CD4-positive, alpha-beta T cell treated with Interleukin-4 for 4 hours (primary cell): ENCODE measurements at regions not wholly inside any gene's neighbourhood (a gene's known extent, or its start where the extent isn't known, plus 50 kb on each side); places are given as distances from the start of the nearest gene placed in this dataset.
"Not testable (repeated sequence)": the region's sequence is repeated elsewhere in the genome, so short reads cannot be mapped to it uniquely, and the experiment has no call there.

ENCODE experiments used
- DNase-seq: peaks from one replicate; pipeline ENCODE4 v3.0.0-alpha.2; 2020

DNA sequence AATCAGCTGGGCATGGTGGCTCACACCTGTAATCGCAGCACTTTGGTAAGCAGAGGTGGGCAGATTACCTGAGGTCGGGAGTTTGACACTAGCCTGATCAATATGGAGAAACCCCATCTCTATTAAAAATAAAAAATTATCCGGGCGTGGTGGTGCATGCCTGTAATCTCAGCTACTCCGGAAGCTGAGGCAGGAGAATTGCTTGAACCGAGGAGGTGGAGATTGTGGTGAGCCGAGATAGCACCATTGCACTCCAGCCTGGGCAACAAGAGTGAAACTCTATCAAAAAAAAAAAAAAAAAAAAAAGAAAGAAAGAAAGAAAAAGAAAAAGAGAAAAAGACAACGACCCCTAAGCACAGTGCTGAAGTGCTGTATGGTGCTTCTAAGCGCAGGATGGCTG, 280.6 kb upstream of the MAF start:
- DNase-seq, result not testable (repeated sequence)

DNA sequence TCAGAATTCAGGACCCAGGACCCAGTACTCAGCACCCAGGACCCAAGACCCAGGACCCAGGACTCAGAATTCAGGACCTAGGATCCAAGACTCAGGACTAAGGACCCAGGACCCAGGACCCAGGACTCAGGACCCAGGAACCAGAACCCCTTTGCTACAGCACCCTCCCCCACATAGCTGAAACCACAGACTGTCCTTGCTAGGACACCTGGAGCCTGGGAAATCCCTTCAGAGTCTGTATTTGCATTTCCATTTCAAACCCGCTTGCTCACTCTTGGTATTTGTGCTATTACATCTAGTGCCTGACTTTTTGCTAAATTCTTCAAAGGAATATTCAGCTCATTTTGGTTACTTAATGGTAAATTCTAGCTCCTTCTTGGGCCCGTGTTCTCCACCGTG, 275.8 kb upstream of the MAF start:
- DNase-seq, result no peak

DNA sequence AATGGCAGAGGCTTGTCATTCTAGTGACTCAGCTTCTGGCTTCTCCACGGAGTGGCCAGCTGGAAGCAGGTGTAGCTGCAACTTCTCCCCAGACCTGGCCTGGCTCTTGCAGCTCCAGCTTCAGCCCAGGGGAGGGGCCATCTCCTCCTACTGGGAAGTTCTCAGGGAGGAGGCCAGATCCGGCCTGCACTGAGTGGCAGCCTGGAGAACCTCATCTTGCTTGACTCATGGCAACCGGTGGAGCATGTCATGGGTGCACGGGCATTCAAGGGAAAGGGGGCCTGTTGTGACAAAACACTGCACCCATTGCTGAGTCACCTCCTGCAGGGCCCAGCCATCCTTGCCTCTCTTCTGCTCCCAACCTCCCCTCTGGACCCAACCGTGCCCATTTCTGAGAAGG, 273.9 kb upstream of the MAF start:
- DNase-seq, result no peak

DNA sequence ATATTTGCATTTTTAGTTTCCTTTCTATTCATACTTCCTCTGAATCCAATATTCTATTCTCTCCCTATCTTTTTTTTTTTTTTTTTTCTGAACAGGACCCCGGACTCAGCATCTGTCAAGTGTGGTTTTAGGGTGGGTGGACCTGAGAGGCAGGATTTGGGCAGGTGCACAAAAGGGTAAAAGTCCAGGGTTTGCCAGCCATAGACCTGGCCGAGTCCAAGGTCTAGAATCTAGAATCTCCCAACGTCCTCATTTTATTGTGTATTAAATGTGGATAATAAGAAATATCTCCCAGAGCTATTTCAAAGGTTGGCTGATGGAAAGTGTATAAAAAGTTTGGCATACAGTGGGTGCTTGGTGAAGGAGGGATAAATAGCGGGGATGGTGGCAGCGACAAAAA, 273.3 kb upstream of the MAF start:
- no peak for DNase-seq

DNA sequence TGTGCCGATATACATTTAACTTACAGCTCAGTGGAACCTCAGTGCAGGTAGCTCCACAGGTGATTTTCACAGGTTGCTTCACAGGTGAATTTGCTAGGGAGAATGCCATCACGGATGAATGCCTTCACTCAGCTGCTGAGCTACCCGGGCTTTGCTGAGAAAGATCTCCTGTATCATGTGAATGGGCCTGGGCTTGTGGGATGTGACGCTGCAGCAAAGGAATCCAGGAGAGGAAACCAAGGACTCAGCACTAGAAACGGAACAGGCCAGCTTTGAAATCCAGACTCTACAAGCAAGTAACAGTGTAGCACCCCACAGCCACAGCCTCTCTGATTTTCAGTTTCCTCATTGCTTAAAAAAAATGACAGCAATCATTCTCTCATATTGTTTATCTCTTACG, 271.4 kb upstream of the MAF start:
- DNase-seq, result no peak

DNA sequence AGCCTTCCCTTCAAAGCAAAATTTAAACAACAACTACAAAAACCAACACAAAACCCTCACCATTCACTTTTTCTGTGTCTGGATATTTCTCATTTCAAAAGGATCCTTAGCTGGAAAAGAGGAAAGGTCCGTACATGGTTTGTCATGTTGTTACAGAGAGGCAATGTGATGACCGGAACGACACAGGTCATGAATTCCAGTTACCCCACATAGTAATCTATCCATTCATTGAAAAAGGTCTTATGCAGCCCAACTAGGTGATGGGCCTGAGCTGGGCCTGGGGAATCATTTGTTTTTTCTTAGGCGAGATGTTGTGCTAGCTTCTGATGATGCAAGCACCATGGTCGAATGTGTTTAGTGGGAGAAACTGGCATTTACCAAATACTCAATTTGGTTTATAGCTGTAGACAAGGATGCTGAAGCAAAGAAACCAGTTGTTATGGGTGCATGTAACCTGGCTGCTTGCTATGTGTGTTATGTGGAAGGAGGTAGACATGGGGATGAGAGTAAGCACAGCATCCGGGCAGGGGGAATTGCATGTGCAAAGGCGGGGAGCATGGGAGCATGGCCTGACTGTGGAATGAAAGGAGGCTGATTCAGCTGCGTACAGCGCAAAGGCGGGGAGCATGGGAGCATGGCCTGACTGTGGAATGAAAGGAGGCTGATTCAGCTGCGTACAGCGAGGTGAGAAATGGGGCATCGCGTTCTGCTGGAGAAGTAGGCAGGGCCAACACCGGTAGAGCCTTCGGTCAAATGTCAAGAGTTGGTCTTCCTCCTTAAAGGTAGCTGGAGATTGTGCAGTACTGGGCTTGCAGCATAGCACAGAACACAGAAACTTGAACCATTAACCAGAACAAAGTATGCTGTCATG, 269.7 kb upstream of the MAF start:
- DNase-seq, result no peak

DNA sequence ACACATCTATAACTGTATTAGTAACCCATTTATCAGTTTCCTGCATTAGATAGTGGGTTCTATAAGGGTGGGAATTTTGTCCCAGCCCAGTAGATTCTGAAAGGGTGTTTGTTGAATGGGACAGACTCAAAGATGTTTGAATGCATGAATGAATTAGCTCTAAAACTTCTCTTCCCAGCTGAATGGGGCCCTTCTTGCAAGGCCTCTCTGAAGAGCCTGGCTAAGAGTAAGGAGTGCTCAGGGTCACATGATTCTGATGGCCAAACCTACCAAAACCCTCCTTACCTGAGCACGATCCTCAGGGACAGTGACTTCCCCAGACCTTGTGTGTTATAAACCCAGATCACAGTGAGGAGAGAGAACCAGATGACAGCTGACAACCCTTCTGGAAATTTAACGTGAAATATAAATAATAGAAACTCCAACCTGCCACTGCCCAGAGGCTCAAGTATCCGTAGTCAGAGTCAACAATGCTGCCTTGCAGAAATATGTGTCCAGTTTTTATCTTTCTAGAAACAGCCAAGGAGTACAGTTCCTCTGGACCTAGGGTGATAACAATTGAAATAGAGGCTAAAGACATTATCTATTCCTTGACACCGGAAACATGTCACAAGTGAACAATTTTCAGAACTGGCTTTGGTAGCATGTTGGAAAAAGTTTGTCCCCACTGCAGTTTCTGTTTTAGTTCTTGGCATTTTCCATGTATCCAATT, 268.9 kb upstream of the MAF start:
- DNase-seq, result no peak

DNA sequence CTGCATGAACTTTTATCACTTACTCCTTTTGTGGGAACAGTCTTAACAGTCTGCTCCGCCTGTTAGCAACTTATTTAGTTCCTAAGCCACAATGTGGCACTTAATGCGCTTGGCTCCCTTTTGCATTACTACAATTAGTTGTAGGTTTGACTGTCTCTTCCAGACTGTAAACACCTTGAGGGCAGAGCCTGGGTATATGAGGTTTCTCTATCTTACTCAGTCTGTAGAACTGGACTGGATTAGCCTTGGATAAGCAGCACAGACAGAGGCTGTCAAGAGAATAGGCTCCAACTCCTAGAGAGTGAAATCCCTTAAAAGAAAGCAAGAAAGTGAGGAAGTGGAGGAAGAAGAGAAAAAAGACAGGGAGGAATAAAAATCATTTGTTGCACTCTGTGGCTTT, 268.3 kb upstream of the MAF start:
- DNase-seq, result no peak

DNA sequence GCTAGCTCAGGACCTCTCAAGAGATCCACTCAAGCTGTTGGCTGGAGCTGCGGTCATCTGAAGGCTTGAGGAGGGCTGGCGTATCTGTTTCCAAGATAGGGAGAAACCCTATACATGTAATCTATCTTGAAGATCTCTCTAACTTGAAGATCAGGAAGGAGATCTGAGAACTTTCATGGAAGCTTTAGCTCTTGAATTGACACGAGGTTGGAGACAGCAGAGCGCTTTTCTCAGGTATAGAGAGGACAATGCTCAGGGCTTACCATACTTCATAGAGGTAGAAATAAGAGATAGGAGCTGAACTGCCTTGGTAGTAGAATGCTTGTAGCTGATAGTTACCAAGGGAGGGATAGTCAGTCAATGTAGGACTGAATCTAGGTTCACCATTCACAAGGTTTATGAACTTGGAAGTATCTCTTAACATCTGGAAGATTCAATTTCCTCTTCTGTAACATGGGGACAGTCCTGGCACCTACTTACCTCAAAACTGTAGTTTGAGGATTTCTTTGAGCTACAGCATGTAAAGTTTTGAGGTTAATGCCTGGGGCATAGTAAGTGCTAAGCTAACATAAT, 267.0 kb upstream of the MAF start:
- DNase-seq, result no peak

DNA sequence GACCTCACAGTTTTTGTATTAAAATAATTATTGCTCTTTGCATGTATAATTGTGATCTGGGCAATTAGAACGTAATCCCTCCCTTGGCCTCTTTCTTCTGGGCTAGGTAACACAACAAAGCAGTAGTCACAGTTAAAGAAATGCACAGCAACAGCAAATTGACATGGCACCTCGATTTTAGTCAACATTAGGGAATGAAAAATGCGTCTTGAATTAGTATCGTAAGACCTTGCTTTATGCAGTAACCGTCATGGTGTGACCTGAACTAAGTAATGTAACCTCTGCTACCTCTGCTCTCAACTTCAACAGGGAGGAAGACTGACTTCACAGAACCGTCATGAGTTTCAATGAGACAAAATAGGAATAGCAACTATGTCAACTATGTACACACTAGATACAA, 265.4 kb upstream of the MAF start:
- DNase-seq, result no peak

DNA sequence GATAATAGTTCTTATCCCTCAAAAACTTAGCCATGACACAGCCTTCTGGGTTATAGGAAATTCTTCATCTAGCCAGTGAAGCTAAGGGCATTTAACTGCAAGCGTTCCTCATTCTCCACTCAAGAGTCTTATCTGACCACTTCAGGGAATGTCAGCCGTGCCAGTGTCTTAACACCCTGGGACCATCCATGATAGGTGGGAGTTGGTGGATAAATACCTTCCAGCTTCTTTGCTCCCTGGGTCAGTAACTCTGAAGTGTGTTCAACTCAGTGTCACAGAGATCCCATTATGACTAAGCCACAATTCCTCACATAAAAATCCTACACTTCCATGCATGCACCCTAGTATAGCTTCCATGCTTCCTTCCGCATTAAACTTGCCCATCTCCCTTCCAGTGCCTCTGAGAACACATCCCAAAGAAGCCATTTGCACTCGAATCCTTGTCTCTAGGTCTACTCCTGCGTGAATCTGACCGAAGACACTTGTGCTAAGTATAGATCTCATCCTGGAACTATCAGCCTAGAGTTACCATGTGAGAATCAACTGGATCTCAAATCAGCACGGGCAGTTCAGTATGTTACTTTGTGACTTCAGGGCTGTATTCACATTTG, 264.3 kb upstream of the MAF start:
- no peak for DNase-seq

DNA sequence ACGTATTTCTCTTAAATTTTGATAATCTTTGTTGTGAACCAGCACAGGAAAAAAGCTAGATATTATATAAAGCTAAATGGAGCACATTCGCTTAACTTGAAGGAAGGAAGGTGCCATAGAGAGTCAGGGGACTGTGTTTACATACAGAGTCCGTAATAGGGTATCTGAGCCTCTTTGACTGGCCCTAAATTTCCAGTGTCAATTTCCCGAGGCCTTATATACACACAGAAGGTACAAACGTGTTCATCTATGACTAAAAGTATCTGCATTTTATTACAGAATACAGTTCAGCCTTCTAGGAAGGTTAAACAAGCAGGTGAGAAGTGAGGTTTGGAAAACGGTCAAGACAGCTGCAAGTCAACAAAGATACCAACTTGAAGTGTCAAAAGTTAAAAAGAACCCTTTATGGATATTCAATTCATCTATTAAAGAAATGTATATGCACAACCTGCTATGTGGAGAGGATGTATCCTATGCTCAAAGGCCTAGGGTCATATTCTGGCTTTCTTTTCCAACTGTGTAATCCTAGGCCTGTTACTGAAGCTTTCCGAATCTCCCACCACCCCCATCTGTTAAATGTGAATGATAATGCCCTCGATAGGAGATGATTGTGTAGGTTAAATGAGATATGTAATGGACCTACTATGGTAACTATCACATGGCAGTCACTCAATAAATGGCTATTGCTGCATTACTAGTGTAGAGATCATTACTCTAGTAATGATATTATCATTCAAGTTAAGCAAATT, 263.7 kb upstream of the MAF start:
- no peak for DNase-seq

DNA sequence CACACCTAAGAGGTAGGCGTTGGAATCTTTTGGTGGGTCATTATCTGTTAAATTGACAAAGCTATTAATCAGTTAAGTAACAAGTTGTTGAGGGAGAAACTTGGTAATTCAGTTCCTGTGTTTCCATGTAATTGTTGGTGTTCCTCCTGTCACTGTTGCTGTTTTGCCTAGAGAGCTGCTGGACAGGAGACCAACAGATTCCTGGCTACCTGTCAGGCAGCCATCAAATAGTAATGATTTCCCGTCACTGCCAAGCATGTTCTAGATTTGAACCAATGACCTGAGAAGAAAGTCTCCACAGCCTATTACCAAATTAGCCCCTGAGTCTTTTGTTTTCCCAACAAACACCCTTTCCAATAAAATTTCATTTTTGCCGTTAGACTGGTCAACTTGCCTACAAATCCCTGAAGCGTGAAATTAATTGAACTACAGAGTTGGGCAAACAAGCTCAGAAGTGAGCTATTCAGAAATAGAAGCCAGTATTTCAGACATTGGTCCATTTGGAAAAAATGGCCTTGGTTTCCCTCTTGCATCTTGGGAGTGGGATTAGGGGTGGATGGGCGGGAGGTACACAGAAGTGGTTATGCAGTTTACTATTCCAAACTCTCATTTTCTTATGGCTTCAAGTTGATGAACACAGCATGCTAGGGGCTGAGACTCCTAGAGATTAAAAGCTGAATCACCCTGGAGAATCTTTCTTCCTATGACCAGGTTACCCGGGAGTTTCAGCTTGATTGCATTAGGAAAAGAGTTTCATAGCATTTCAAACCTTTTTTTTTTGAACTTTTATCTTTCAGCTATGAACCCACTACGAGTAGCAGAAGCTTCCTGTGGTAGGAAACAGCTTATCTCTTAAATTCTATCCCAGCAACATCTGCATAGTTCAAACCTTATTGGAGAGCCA, 262.8 kb upstream of the MAF start:
- DNase-seq, result no peak

DNA sequence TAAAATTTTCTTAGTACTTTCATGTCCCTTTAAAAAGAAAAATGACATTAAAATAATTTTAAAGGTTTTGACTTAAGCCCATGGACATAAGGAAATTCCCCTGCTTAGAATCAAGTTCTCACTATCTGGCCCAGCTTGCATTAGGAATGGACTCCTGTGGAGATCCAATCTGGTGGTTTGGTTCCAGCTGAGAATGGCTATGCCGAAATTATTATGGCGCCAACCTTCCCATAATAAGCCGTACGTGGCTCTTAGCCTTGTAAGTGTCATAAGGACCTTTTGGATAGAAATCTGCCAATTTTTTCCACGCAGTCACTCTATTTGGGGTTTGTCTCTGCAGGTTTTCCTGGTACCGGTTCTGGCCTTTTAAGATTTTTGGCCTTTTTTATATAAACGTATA, 262.1 kb upstream of the MAF start:
- no peak for DNase-seq

DNA sequence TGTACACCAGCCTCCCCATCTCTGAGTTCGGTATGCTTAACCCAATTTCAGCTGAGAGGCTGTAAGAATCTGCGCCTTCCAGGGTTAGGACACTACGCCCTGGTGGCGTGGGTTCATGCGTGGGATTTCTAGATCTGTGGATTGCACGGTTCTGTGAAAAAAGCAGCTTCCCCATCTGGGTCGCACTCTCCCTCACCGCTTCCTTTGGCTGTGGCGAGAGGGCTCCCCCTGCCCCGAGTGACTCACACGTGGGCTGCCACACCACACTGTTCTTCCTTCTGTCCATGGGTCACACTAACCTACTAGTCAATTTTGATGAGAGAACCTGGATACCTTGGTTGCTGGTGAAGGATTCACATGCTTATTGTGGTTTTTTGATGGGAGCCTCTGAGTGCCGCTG, 256.0 kb upstream of the MAF start:
- no peak for DNase-seq

DNA sequence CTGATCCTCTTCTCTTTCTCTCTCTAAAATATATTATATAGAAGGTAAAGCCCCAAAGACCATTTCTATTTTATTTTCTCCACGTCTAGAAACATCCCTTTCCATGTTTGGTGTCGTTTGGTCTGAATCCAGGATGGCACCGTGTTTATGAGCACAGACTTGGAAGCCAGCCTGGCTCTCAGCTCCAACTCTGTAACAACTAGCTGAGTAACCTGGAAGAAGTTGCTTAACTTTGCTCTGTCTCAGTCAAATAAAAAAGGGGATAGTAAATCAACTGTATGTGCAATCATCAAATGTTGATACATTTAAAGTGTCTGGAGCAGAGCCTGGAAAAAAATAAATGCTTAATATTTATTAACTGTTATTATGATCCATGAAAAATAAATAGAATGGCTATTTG, 249.8 kb upstream of the MAF start:
- no peak for DNase-seq

DNA sequence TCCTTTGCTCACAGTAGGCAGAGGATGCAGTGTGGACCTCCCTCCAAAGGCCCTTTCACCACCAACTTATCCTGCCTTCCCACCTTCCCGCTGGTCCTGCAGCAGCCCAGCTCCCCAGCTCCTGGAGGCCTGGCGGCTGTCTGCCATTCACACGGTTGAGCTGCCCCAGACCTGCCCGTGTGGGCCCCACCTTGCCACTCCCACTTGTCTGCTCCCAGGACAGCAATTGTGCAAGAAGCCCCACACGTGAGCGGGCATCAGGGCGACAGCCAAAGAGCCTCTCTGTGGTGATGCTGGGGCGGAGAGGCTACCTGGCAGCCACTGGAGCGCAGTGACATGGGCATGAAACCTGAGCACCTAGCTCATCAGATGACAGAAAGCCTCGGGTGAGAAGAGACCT, 248.6 kb upstream of the MAF start:
- DNase-seq, result no peak

DNA sequence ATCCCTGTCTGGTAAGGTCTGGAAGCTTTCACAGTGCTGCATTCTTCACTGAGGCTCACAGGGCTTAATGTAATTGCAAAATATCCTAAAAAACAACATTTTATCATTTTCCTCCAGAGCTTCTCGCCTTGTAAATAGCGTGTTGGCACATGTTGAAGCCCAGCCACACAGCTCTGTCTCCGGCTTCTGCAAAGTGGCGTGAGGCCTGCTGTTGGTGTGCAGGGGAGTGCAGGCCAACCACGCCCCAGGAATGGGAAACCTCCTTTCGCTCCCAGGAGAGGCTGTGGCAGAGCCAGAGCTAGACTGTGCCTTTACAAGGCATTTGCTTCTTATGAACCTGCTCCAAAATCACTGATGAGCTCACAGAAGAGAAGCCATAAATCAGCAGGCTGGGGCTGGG, 248.2 kb upstream of the MAF start:
- no peak for DNase-seq

DNA sequence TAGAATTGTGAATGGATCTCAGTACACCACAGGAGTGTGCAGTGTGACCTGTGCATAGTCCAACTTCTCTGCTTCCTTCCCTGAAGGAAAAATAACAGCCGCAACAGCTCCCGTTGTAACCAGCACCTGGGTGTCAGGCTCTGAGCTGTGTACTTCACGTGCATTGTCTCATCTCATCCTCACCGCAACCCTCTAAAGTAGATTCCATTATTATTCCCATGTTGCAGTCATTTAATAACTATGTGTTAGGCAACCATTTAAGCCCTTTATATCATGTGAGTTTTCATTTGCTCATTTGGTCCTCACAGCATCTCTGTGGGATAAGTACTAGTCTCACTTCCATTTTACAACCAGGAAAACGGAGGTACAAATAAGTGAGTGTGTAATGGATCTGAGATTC, 247.0 kb upstream of the MAF start:
- DNase-seq, result no peak

DNA sequence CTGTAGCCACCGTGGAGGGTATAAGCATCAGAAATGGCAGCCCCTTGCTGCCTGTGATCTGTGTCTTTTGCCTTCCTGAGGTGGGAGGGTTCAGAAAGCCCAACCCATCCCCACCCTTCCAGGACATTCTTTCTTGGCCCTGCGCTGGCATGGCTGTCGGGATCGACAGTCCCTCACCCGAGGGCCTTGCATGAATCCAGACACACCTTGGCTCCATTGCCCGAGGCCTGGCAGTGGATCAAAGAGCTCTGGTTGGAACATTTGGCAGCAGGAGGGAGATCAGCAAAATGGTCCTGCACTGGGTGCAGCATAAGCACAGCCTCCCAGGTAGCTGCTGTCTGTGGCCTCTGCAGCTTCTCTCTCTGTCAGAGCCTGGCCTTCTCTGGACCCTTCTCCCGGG, 246.6 kb upstream of the MAF start:
- DNase-seq, result no peak

DNA sequence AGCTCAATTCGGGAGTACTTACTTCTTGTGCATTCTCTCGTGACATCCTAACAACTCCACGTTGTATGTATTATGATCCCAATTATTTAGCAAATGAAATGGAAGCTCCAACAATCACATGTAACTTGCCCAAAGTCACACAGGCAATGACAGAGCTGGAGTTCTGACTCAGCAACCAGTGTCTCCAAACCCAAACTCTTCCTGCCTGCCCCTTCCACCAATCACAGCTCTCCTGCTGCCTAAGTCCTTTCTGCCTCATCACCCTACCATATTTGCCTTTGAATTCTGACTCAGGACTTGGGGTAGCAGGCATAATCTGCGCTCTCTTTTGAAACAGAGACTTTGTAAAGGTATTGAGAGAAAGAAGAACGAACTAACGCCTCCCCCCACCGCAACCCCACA, 245.2 kb upstream of the MAF start:
- DNase-seq, result no peak
